ENCODE measurements at regions not wholly inside any gene's neighbourhood (a gene's known extent, or its start where the extent isn't known, plus 50 kb on each side); places are given as distances from the start of the nearest gene placed in this dataset.

- H3K36me3 ChIP-seq = no peaks in the 10 kb centered on the region
- no peak for TF ChIP-seq CTCF (IDR thresholded peaks at IDR 0.05)
- intact Hi-C loops (cut with DNase I) = no loop called here
- no peaks in the 10 kb centered on the region for H3K27me3 ChIP-seq
- DNase-seq (no peak), ATAC-seq (no peak)
- no peak overlapping the region for H3K27ac ChIP-seq
- no peaks in the 10 kb centered on the region for H3K9me3 ChIP-seq
- no peaks in the 10 kb centered on the region for H3K4me1 ChIP-seq
- H3K4me3 ChIP-seq = no peak overlapping the region
Observed at GRCh38 chr4:45646885-45647590, 476.8 kb downstream of the GABRG1 start.

- Histone ChIP-seq H3K27ac (no peak overlapping the region), H3K4me1 (no peaks in the 10 kb centered on the region), H3K36me3 (no peaks in the 10 kb centered on the region), H3K4me3 (no peak overlapping the region), H3K9me3 (no peaks in the 10 kb centered on the region), H3K27me3 (no peaks in the 10 kb centered on the region)
- DNase-seq (no peak), ATAC-seq (no peak)
- intact Hi-C loops (cut with DNase I) = no loop called here
- TF ChIP-seq CTCF (IDR thresholded peaks at IDR 0.05) = no peak
Observed at GRCh38 chr4:45640281-45640680, 483.6 kb downstream of the GABRG1 start.

- ATAC-seq (no peak), DNase-seq (no peak)
- Histone ChIP-seq H3K36me3 (no peaks in the 10 kb centered on the region), H3K4me1 (no peaks in the 10 kb centered on the region), H3K27me3 (no peaks in the 10 kb centered on the region), H3K9me3 (no peaks in the 10 kb centered on the region), H3K27ac (no peak overlapping the region), H3K4me3 (no peak overlapping the region)
- intact Hi-C loops (cut with DNase I) = no loop called here
- no peak for TF ChIP-seq CTCF (IDR thresholded peaks at IDR 0.05)
Observed at GRCh38 chr4:45638641-45639040, 485.2 kb downstream of the GABRG1 start.

- DNase-seq = no peak
- no peaks in the 10 kb centered on the region for H3K36me3 ChIP-seq
- intact Hi-C loops (cut with DNase I) = no loop called here
- no peaks in the 10 kb centered on the region for H3K9me3 ChIP-seq
- H3K27ac ChIP-seq = no peak overlapping the region
- no peak for ATAC-seq
- TF ChIP-seq CTCF (IDR thresholded peaks at IDR 0.05) = no peak
- H3K4me1 ChIP-seq = no peaks in the 10 kb centered on the region
- no peak overlapping the region for H3K4me3 ChIP-seq
- no peaks in the 10 kb centered on the region for H3K27me3 ChIP-seq
Observed at GRCh38 chr4:45636175-45636574, 487.7 kb downstream of the GABRG1 start.

- H3K4me1 ChIP-seq = no peaks in the 10 kb centered on the region
- TF ChIP-seq CTCF (IDR thresholded peaks at IDR 0.05) = no peak
- H3K27me3 ChIP-seq = no peaks in the 10 kb centered on the region
- H3K36me3 ChIP-seq = no peaks in the 10 kb centered on the region
- H3K4me3 ChIP-seq = no peak overlapping the region
- H3K9me3 ChIP-seq = no peaks in the 10 kb centered on the region
- intact Hi-C loops (cut with DNase I) = no loop called here
- DNase-seq = no peak
- ATAC-seq = peak; percentile 40
- no peak overlapping the region for H3K27ac ChIP-seq
Observed at GRCh38 chr4:45629717-45630116, 494.1 kb downstream of the GABRG1 start.

- DNase-seq (no peak), ATAC-seq (no peak)
- intact Hi-C loops (cut with DNase I) = no loop called here
- no peaks in the 10 kb centered on the region for H3K4me1 ChIP-seq
- no peak overlapping the region for H3K4me3 ChIP-seq
- no peaks in the 10 kb centered on the region for H3K9me3 ChIP-seq
- TF ChIP-seq CTCF (IDR thresholded peaks at IDR 0.05) = no peak
- H3K27me3 ChIP-seq = no peaks in the 10 kb centered on the region
- H3K27ac ChIP-seq = no peak overlapping the region
- H3K36me3 ChIP-seq = no peaks in the 10 kb centered on the region
Observed at GRCh38 chr4:45621971-45622370, 501.9 kb downstream of the GABRG1 start.

Data from upper lobe of right lung (tissue), 1 donor.